H9 (cell line): ENCODE measurements at regions not wholly inside any gene's neighbourhood (a gene's known extent, or its start where the extent isn't known, plus 50 kb on each side); places are given as distances from the start of the nearest gene placed in this dataset.
"Not testable (repeated sequence)": the region's sequence is repeated elsewhere in the genome, so short reads cannot be mapped to it uniquely, and the experiment has no call there.

Source experiments
- DNase-seq: peaks from one replicate; pipeline ENCODE4 v3.0.0-alpha.2; 2017
- H2AFZ ChIP-seq: one replicate; pipeline ENCODE4 v1.6.1; 2013; ENCODE audit warnings: mild to moderate bottlenecking, low read length, control low read depth, moderate library complexity
- H2AK5ac ChIP-seq: 2 replicates; pipeline ENCODE4 v1.6.1; 2013; ENCODE audit warnings: low read length, control low read depth, mixed read lengths; ENCODE audit not compliant: insufficient read length
- H2BK120ac ChIP-seq: one replicate; pipeline ENCODE4 v1.6.1; 2013; ENCODE audit warnings: low read depth, mild to moderate bottlenecking, low read length, control low read depth, inconsistent platforms; ENCODE audit not compliant: poor library complexity, severe bottlenecking
- H2BK12ac ChIP-seq: 2 replicates; pipeline ENCODE4 v1.6.1; 2013; ENCODE audit warnings: low read length, control low read depth, mixed read lengths, low read depth; ENCODE audit not compliant: insufficient read length
- H2BK15ac ChIP-seq: 2 replicates; pipeline ENCODE4 v1.6.1; 2013; ENCODE audit warnings: low read depth, low read length, control low read depth
- H2BK20ac ChIP-seq: one replicate; pipeline ENCODE4 v1.6.1; 2013; ENCODE audit warnings: low read depth, mild to moderate bottlenecking, low read length, control low read depth, inconsistent platforms; ENCODE audit not compliant: poor library complexity, severe bottlenecking
- H2BK5ac ChIP-seq: 2 replicates; pipeline ENCODE4 v1.6.1; 2013; ENCODE audit warnings: low read length, control low read depth, mixed read lengths; ENCODE audit not compliant: insufficient read length
- H3K14ac ChIP-seq: 2 replicates; pipeline ENCODE4 v1.6.1; 2013; ENCODE audit warnings: low read length, control low read depth; ENCODE audit not compliant: insufficient read depth
- H3K18ac ChIP-seq: 2 replicates; pipeline ENCODE4 v1.6.1; 2013; ENCODE audit warnings: low read depth, mild to moderate bottlenecking, mixed read lengths, low read length, control low read depth; ENCODE audit not compliant: insufficient read length
- H3K23ac ChIP-seq: 2 replicates; pipeline ENCODE4 v1.6.1; 2013; ENCODE audit warnings: low read length, control low read depth, mixed read lengths, low read depth; ENCODE audit not compliant: insufficient read length
- H3K23me2 ChIP-seq: 2 replicates; pipeline ENCODE4 v1.6.1; 2013; ENCODE audit warnings: low read depth, mild to moderate bottlenecking, mixed read lengths, low read length, control low read depth; ENCODE audit not compliant: insufficient read length, poor library complexity, severe bottlenecking
- H3K27ac ChIP-seq: 2 replicates; pipeline ENCODE4 v1.5.1; 2013; ENCODE audit warnings: low read length, control low read depth, mixed read lengths, low read depth; ENCODE audit not compliant: insufficient read length
- H3K27me3 ChIP-seq: 2 replicates; pipeline ENCODE4 v1.6.1; 2013; ENCODE audit warnings: low read length, control low read depth, inconsistent platforms; ENCODE audit not compliant: insufficient read depth
- H3K4ac ChIP-seq: 2 replicates; pipeline ENCODE4 v1.6.1; 2013; ENCODE audit warnings: low read depth, mild to moderate bottlenecking, control low read depth, inconsistent platforms, low read length, moderate library complexity
- H3K4me1 ChIP-seq: 2 replicates; pipeline ENCODE4 v1.6.1; 2013; ENCODE audit warnings: low read length, control low read depth, inconsistent platforms; ENCODE audit not compliant: insufficient read depth
- H3K4me2 ChIP-seq: 2 replicates; pipeline ENCODE4 v1.6.1; 2013; ENCODE audit warnings: low read length, control low read depth, mixed read lengths; ENCODE audit not compliant: insufficient read length, insufficient read depth
- H3K56ac ChIP-seq: 2 replicates; pipeline ENCODE4 v1.6.1; 2013; ENCODE audit warnings: low read depth, mild to moderate bottlenecking, mixed read lengths, low read length, control low read depth; ENCODE audit not compliant: insufficient read length
- H3K79me1 ChIP-seq: 2 replicates; pipeline ENCODE4 v1.6.1; 2013; ENCODE audit warnings: low read depth, mild to moderate bottlenecking, moderate library complexity, low read length, control low read depth, inconsistent platforms; ENCODE audit not compliant: insufficient read depth, poor library complexity, severe bottlenecking
- H3K79me2 ChIP-seq: 2 replicates; pipeline ENCODE4 v1.6.1; 2013; ENCODE audit warnings: low read length, control low read depth, inconsistent platforms; ENCODE audit not compliant: insufficient read depth
- H3K9ac ChIP-seq: 2 replicates; pipeline ENCODE4 v1.6.1; 2013; ENCODE audit warnings: low read length, control low read depth, mixed read lengths; ENCODE audit not compliant: insufficient read length; ENCODE audit errors: extremely low read depth
- H3K9me3 ChIP-seq: one replicate; pipeline ENCODE4 v1.6.1; 2013; ENCODE audit warnings: low read depth, low read length, inconsistent platforms; ENCODE audit not compliant: control insufficient read depth
- H3T11ph ChIP-seq: one replicate; pipeline ENCODE4 v1.6.1; 2013; ENCODE audit warnings: mild to moderate bottlenecking, low read length, control low read depth, inconsistent platforms
- H4K20me1 ChIP-seq: one replicate; pipeline ENCODE4 v1.6.1; 2013; ENCODE audit not compliant: control insufficient read depth, insufficient read length, insufficient read depth
- H4K5ac ChIP-seq: 2 replicates; pipeline ENCODE4 v1.6.1; 2013; ENCODE audit warnings: low read depth, mild to moderate bottlenecking, mixed read lengths, low read length, control low read depth; ENCODE audit not compliant: insufficient read length
- H4K8ac ChIP-seq: replicated peaks from 2 replicates; pipeline ENCODE4 v1.6.1; 2013; ENCODE audit warnings: low read length, control low read depth, mixed read lengths, low read depth; ENCODE audit not compliant: insufficient read length
- H4K91ac ChIP-seq: 2 replicates; pipeline ENCODE4 v1.6.1; 2013; ENCODE audit warnings: low read depth, mild to moderate bottlenecking, moderate library complexity, mixed read lengths, low read length, control low read depth; ENCODE audit not compliant: insufficient read length
- H3K27ac Mint-ChIP-seq, 3 experiments: 2 replicates in 2 of 3; 3 replicates in 1 of 3; pipeline ENCODE4 v1.8.0; 2020 to 2021; ENCODE audit warnings: mixed read lengths in 3 of 3, mild to moderate bottlenecking in 1 of 3, moderate library complexity in 1 of 3
- H3K27me3 Mint-ChIP-seq: 2 replicates; pipeline ENCODE4 v1.8.0; 2021; ENCODE audit warnings: low read depth, mild to moderate bottlenecking, moderate library complexity, mixed read lengths
- H3K36me3 Mint-ChIP-seq, 3 experiments: 2 replicates in 2 of 3; 3 replicates in 1 of 3; pipeline ENCODE4 v1.8.0; 2020 to 2021; ENCODE audit warnings: low read depth in 3 of 3, mixed read lengths in 3 of 3; ENCODE audit not compliant: insufficient read depth in 1 of 3
- H3K4me1 Mint-ChIP-seq, 2 experiments: 2 replicates each; pipeline ENCODE4 v1.8.0; 2020; ENCODE audit warnings: mixed read lengths in 2 of 2
- H3K4me3 Mint-ChIP-seq, 2 experiments: 2 replicates in 1 of 2; 3 replicates in 1 of 2; pipeline ENCODE4 v1.8.0; 2020 to 2021; ENCODE audit warnings: mild to moderate bottlenecking in 2 of 2, mixed read lengths in 2 of 2, moderate library complexity in 1 of 2
- H3K9me3 Mint-ChIP-seq, 2 experiments: 2 replicates in 1 of 2; 3 replicates in 1 of 2; pipeline ENCODE4 v1.8.0; 2020; ENCODE audit warnings: mild to moderate bottlenecking in 2 of 2, mixed read lengths in 2 of 2, moderate library complexity in 1 of 2
- WGBS: extraction: QIAGEN DNeasy Blood & Tissue Kit; methylation state at CpG from one replicate; pipeline ENCODE4 v1.1.7; 2013; ENCODE audit warnings: missing lambda C conversion rate, low lambda C conversion rate, mixed read lengths; ENCODE audit not compliant: insufficient read length; ENCODE audit errors: extremely low coverage; 5-methylcytosine and 5-hydroxymethylcytosine counted together

GRCh38 chr4:49157630-49158029 lies 171.6 kb downstream of the CWH43 start:
- H3K23ac ChIP-seq, H2AK5ac ChIP-seq, H3K18ac ChIP-seq, H3K14ac ChIP-seq, H4K20me1 ChIP-seq, H2AFZ ChIP-seq, H3K4me3 Mint-ChIP-seq, H2BK12ac ChIP-seq, H3K27ac Mint-ChIP-seq, H3K4me1 Mint-ChIP-seq, H2BK15ac ChIP-seq, H2BK20ac ChIP-seq, H3K27me3 ChIP-seq, H3T11ph ChIP-seq, H4K5ac ChIP-seq, H3K9ac ChIP-seq, DNase-seq, H3K4me2 ChIP-seq, H4K91ac ChIP-seq, H2BK120ac ChIP-seq, H3K79me2 ChIP-seq, H3K23me2 ChIP-seq, H3K79me1 ChIP-seq, H3K4ac ChIP-seq, H3K4me1 ChIP-seq, H2BK5ac ChIP-seq, H3K27ac ChIP-seq, H4K8ac ChIP-seq, H3K56ac ChIP-seq: not testable (repeated sequence)
- peaks cover 66 to 69% of the 10 kb centered on the region in 2 experiments for H3K9me3 Mint-ChIP-seq
- H3K27me3 Mint-ChIP-seq: peaks cover 30% of the 10 kb centered on the region
- peaks cover 42 to 50% (median 48%) of the 10 kb centered on the region in 3 experiments for H3K36me3 Mint-ChIP-seq
- peaks cover 55% of the 10 kb centered on the region for H3K9me3 ChIP-seq
- WGBS: no CpG with 5 or more reads among the region's 2 CpGs

DNA sequence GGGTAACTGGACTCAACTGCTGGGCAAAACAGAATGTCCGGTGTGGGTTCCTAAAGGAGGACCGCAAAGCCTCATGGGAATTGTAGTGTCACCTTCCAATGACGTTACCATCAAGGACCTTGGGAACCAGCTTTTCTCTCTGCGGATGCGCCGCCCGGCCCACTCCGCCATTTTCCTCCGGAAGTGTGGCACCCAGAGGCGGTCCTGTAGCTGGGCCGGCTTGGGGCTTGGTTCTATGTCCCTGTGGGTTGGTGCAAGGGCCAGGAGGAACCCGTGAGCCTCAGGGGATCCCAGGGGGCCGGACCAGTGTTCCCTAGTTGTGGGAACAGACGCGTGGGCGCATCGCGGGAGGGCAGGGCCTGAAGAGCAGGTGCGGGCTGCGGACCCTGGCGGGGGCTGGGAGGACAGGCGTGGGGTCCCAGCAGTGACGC lies 175.1 kb downstream of the CWH43 start:
- H2BK120ac ChIP-seq, H3K18ac ChIP-seq, H3K4ac ChIP-seq, H2BK20ac ChIP-seq, H4K20me1 ChIP-seq, H3K4me1 Mint-ChIP-seq, H4K91ac ChIP-seq, H3K14ac ChIP-seq, H2BK5ac ChIP-seq, H3T11ph ChIP-seq, H3K27me3 ChIP-seq, H4K8ac ChIP-seq, H3K4me1 ChIP-seq, DNase-seq, H2BK15ac ChIP-seq, H3K27ac Mint-ChIP-seq, H4K5ac ChIP-seq, H3K23ac ChIP-seq, H3K23me2 ChIP-seq, H3K56ac ChIP-seq, H3K4me3 Mint-ChIP-seq, H2AFZ ChIP-seq, H3K9ac ChIP-seq, H3K79me2 ChIP-seq, H3K79me1 ChIP-seq, H2AK5ac ChIP-seq, H2BK12ac ChIP-seq, H3K27ac ChIP-seq, H3K27me3 Mint-ChIP-seq, H3K4me2 ChIP-seq: not testable (repeated sequence)
- WGBS: no CpG with 5 or more reads among the region's 23 CpGs
- Mint-ChIP-seq H3K36me3 (peaks cover 8 to 15% (median 14%) of the 10 kb centered on the region in 3 experiments; a peak in 6 of 7 replicates), H3K9me3 (peaks cover 41 to 48% of the 10 kb centered on the region in 2 experiments)
- peaks cover 20% of the 10 kb centered on the region for H3K9me3 ChIP-seq
